ENCODE measurements at regions not wholly inside any gene's neighbourhood (a gene's known extent, or its start where the extent isn't known, plus 50 kb on each side); places are given as distances from the start of the nearest gene placed in this dataset.

DNA sequence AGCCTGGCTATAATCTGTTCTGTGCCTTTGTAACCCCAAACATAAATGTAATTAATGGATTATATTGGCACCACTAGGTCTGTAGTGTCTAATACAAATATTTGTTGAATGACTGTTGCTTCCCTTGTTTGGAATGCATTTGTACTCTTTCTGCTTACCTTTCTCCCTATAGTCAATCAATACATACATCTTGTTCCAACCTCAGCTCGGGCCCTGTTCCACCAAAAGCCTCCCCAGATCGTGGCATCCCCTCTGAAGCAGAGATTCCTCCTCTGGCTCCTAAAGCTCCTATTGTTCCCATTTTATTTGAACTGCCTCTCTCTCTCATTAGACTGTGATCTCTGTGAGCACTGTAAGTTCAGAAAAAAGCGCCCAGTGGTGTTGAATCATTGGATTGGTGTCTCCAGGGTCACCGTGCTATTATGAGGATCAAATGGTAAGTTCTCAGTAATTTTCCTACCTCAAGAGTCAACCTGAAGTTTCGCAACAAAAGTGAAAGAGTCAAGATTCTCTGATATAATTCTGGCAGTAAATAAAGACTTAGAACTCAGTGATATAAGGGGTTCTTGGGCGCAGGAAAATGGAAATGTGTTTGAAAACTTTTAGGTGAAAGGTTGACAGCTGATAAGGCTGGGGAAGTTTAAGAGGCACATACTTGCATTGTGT, 151.5 kb downstream of the KLF5 start:
- H3K9me3 ChIP-seq: no peaks in the 10 kb centered on the region
- intact Hi-C loops (cut with DNase I): no loop called here
- H3K27ac ChIP-seq: no peak overlapping the region
- DNase-seq: no peak
- H3K4me1 ChIP-seq: no peaks in the 10 kb centered on the region
- H3K27me3 ChIP-seq (ENCODE audit: insufficient read depth in 3 of 3, low read length in 2 of 3): no peaks in the 10 kb centered on the region
- H3K36me3 ChIP-seq (ENCODE audit: insufficient read depth in 1 of 2, low read depth in 1 of 2): no peaks in the 10 kb centered on the region
- 68 to 72% (median 71%) methylated on average over 6 of the region's 6 CpGs for whole genome bisulfite sequencing, 3 donors
- no peak for ATAC-seq
- H3K4me3 ChIP-seq: no peak overlapping the region
- TF ChIP-seq, protein P1, sequence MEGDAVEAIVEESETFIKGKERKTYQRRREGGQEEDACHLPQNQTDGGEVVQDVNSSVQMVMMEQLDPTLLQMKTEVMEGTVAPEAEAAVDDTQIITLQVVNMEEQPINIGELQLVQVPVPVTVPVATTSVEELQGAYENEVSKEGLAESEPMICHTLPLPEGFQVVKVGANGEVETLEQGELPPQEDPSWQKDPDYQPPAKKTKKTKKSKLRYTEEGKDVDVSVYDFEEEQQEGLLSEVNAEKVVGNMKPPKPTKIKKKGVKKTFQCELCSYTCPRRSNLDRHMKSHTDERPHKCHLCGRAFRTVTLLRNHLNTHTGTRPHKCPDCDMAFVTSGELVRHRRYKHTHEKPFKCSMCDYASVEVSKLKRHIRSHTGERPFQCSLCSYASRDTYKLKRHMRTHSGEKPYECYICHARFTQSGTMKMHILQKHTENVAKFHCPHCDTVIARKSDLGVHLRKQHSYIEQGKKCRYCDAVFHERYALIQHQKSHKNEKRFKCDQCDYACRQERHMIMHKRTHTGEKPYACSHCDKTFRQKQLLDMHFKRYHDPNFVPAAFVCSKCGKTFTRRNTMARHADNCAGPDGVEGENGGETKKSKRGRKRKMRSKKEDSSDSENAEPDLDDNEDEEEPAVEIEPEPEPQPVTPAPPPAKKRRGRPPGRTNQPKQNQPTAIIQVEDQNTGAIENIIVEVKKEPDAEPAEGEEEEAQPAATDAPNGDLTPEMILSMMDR (IDR thresholded peaks at IDR 0.05): no peak

DNA sequence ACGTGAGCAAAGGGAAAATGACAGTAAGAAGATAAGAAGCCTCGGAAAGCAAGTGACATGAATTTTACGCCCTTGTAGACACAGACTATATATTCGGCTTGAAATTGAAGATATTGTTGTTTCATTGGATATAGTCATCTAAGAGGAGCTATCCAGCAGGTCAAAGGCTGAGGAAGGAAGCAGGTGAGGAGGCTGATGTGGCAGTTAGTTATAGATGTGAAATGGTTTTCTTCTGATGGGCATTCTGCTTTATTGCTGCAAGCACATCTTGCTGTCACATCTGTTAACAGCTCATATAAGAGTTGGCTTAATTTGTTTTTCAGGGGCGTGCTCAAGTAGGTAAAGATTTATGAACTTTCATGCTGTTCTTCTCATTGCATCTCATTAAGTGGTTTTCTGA, 146.1 kb downstream of the KLF5 start:
- no peak for ATAC-seq
- no peak overlapping the region for H3K27ac ChIP-seq
- no peaks in the 10 kb centered on the region for H3K9me3 ChIP-seq
- intact Hi-C loops (cut with DNase I): no loop called here
- TF ChIP-seq, protein P1 (IDR thresholded peaks at IDR 0.05): no peak
- H3K36me3 ChIP-seq (ENCODE audit: insufficient read depth in 1 of 2, low read depth in 1 of 2): no peaks in the 10 kb centered on the region
- 66 to 76% (median 71%) methylated on average over 5 of the region's 5 CpGs for WGBS, 3 donors
- no peaks in the 10 kb centered on the region for H3K27me3 ChIP-seq (ENCODE audit: insufficient read depth in 3 of 3, low read length in 2 of 3)
- H3K4me3 ChIP-seq: no peak overlapping the region
- DNase-seq: no peak
- no peaks in the 10 kb centered on the region for H3K4me1 ChIP-seq

DNA sequence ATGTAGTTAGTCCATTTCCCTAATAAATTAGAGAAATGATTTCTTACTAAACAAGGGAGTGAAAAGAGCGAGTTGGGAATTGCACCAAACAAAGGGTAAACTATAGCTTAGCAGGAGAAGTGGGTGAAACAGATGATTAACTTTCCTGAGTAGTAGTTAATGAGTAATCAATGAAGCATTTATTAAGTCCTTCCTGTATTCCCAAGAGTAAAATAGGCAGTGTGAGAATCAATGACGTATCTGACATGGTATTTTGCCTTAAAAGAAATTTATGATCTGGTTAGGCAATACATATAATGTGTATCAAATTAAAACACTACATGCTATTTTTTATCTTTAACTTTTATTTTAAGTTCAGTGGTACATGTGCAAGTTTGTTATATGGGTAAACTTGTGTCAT, 142.8 kb downstream of the KLF5 start:
- no peak overlapping the region for H3K4me3 ChIP-seq
- no peaks in the 10 kb centered on the region for H3K4me1 ChIP-seq
- 86 to 92% (median 90%) methylated on average over 2 of the region's 2 CpGs for WGBS, 3 donors
- no peak for ATAC-seq
- no peaks in the 10 kb centered on the region for H3K9me3 ChIP-seq
- TF ChIP-seq, protein P1 (IDR thresholded peaks at IDR 0.05): no peak
- no peaks in the 10 kb centered on the region for H3K36me3 ChIP-seq (ENCODE audit: insufficient read depth in 1 of 2, low read depth in 1 of 2)
- intact Hi-C loops (cut with DNase I): no loop called here
- DNase-seq: no peak
- no peak overlapping the region for H3K27ac ChIP-seq
- H3K27me3 ChIP-seq (ENCODE audit: insufficient read depth in 3 of 3, low read length in 2 of 3): no peaks in the 10 kb centered on the region

DNA sequence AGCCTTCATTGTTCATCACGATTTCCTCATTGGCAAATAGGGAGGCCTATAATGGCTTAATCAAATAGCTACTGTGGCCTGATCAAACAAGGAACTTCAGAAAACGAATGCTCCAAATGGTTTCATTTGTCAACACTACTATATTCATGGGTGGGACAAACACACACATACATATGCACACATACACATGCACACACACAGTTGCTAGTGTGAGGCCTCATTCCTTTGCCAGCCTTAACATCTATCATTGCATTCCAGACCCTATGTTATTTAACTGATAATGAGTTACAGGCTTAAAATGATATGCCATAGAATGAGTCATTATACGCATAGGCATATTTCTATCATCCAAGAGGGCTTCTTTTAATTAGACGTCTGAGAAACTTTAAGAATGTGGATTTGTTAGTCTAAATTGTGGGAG, 140.2 kb downstream of the KLF5 start:
- Histone ChIP-seq H3K27ac (no peak overlapping the region), H3K9me3 (no peaks in the 10 kb centered on the region), H3K27me3 (ENCODE audit: insufficient read depth in 3 of 3, low read length in 2 of 3) (no peaks in the 10 kb centered on the region), H3K36me3 (ENCODE audit: insufficient read depth in 1 of 2, low read depth in 1 of 2) (no peaks in the 10 kb centered on the region), H3K4me1 (no peaks in the 10 kb centered on the region), H3K4me3 (no peak overlapping the region)
- TF ChIP-seq, protein P1 (IDR thresholded peaks at IDR 0.05): no peak
- DNase-seq: no peak
- intact Hi-C loops (cut with DNase I): no loop called here
- no peak for ATAC-seq
- WGBS, 3 donors: 73 to 78% (median 77%) methylated on average over 4 of the region's 4 CpGs

DNA sequence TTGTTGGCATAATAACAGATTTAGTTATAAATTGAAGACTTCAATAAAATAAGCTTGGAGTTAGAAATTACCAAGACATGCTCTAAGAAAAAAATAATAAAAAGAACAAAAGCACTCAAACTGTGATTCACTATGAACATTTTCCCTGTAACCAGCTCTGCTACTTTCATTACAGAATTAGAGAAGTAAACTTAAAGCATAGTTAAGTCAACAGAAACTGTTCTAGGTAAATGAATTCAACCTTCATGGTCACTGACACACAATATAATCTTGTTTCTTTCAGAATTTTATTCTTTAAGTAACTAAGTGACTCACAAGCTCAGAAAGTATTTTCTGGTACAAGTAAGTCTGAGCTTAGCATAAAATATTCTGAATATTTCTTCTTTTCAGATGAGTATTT, 136.3 kb downstream of the KLF5 start:
- H3K27me3 ChIP-seq (ENCODE audit: insufficient read depth in 3 of 3, low read length in 2 of 3): no peaks in the 10 kb centered on the region
- DNase-seq (no peak), ATAC-seq (no peak)
- no peaks in the 10 kb centered on the region for H3K36me3 ChIP-seq (ENCODE audit: insufficient read depth in 1 of 2, low read depth in 1 of 2)
- H3K4me3 ChIP-seq: no peak overlapping the region
- H3K27ac ChIP-seq: no peak overlapping the region
- intact Hi-C loops (cut with DNase I): no loop called here
- H3K9me3 ChIP-seq: no peaks in the 10 kb centered on the region
- no peaks in the 10 kb centered on the region for H3K4me1 ChIP-seq
- TF ChIP-seq, protein P1 (IDR thresholded peaks at IDR 0.05): no peak
